GM19467 (cell line): ENCODE measurements at regions not wholly inside any gene's neighbourhood (a gene's known extent, or its start where the extent isn't known, plus 50 kb on each side); places are given as distances from the start of the nearest gene placed in this dataset.

ENCODE experiments used
- ATAC-seq: cut with Tn5 transposase; IDR thresholded peaks from one replicate; pipeline ENCODE4 v1.9.1; 2021; ENCODE audit warnings: mild to moderate bottlenecking, moderate library complexity; ENCODE audit not compliant: unreplicated experiment

DNA sequence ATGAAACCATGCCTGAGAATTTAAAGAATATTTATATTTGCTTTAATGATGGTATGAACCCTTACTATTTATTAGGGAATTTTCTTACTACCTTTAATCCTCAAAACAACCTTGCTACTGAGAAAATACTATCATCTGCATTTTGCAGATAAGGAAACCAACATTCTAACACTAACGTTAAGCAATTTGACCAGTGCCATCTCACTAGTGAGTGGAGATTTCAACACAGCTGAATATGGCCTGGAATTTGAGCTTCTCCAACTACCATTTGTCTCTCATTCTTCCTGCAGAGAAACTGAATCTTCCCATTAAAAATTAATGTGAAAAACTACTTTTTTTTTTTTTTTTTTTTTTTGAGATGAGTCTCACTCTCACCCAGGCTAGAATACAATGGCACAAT is 380.9 kb upstream of the SMIM31 start:
- no peak for ATAC-seq

GRCh38 chr4:164377277-164377676 is 376.7 kb upstream of the SMIM31 start:
- ATAC-seq: no peak

- no peak for ATAC-seq
Measured at GRCh38 chr4:164378361-164378760, 375.6 kb upstream of the SMIM31 start.

GRCh38 chr4:164379694-164380093 is 374.2 kb upstream of the SMIM31 start:
- ATAC-seq: no peak

- ATAC-seq: no peak
Measured at GRCh38 chr4:164381859-164382258, 372.1 kb upstream of the SMIM31 start.

DNA sequence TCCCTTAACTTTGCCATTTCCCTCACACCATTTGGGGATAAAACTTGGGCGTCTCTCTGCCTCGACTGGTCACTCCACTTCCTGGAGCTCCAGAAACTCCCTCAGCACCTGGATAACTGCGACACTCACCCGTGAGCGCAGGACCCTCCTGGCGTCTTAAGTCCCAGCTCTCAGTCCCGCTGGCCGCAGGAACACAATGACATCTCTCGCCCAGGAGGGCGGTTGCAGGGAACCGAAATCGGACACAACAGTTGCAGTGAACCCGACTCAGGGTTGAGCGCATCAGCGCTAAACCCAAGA is 370.9 kb upstream of the SMIM31 start:
- ATAC-seq: no peak

DNA sequence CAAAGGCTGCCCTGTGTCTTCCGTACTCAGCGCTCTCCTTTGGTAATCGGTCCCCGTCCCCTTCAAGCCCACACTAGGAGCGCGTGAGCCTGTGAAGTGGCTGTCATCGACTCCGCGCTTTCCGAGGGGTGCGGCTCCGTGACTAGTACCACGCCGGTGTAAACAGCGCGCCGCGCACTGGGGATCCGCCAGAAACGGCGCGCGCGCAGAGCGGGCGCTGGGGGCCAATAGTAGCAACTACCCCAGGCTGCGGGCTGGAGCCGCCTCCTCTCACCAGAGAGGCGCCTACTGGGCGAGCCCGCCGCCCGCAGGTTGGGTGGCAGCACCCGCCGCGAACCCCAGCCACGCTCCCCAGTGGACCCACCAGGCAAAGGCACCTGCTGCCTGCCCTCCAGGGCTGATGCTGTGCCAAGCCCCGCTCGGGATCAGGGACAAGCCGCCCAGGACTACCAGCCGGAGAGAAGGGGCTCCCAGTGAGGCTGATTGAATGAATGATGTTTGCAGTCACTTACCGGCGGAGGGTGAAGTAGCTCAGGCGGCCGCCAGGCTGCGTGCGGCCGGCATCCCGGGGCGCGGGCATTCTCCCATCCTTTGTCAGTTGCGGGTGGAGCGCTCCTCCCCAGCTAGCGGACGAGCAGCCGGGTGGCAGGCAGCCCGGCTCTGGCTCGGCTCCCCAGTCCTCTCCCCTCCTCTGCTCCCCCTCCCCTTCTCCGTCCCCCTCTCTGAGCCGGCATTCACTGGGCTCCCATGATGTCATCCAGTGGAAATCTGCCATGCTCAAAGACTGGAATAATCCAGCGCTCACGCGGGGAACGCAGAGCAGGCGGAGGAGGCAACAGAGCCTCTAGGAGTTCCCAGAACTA is 370.3 kb upstream of the SMIM31 start:
- no peak for ATAC-seq

- no peak for ATAC-seq
Measured at GRCh38 chr4:164384416-164384815, 369.5 kb upstream of the SMIM31 start.

- no peak for ATAC-seq
Measured at GRCh38 chr4:164396439-164396838, 357.5 kb upstream of the SMIM31 start.

DNA sequence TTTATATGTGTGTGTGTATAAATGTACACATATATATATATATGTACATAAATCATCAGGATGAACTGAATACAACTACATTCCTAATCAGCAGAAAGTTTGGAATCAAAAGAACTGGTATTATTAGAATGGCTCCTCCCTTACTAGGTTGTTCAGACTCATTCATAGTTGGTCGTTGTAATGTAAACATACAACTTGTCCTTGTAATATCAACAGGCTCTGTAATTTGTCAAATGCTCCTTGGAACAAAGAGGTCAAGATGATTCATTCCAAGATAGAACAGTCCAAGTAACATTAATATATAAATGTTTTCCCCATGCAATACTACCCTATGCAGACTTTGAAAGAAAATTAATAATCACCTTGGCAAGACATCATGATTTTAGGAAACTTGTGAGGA is 351.4 kb upstream of the SMIM31 start:
- ATAC-seq: no peak

DNA sequence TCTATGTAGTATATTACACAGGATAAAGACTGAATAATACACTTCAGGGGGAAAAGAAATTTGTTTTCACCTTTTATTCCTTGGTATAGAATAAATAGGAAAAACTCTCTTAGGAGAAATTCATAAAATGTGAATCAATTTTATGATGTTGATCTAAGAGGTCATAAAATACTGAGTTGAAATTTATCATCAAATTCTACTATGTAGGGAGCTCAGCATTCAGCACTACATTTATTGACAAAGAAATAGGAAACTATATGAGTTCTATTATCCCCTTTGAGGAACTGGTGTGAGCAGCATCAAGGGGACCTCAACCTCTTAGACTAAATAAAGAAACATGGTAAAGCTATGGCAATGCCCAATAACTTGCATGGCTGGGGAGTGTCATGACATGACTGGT is 348.2 kb upstream of the SMIM31 start:
- no peak for ATAC-seq

GRCh38 chr4:164408831-164409230 is 345.1 kb upstream of the SMIM31 start:
- ATAC-seq: no peak

DNA sequence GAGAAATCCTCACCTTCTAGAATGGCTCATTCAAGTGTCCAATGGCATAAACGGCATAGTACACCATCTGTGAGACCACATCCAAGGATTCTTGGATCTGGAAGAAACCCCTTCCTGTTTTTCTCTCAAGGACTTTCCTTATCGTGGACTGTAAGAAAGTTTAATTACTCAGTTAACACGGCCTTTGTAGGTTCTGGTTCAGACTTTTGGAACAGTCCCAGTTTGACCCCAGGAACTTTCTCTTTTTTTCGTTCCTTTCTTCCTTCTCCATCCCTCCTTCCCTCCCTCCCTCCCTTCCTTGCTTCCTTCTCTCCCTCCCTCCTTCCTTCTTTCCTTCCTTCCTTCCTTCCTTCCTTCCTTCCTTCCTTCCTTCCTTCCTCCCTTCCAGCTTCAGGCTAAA is 343.5 kb upstream of the SMIM31 start:
- ATAC-seq: no peak

GRCh38 chr4:164412246-164412645 is 341.7 kb upstream of the SMIM31 start:
- ATAC-seq: no peak

GRCh38 chr4:164413743-164414142 is 340.2 kb upstream of the SMIM31 start:
- ATAC-seq: no peak

GRCh38 chr4:164423819-164424218 is 330.1 kb upstream of the SMIM31 start:
- no peak for ATAC-seq

- ATAC-seq: no peak
Measured at GRCh38 chr4:164424846-164425245, 329.1 kb upstream of the SMIM31 start.

DNA sequence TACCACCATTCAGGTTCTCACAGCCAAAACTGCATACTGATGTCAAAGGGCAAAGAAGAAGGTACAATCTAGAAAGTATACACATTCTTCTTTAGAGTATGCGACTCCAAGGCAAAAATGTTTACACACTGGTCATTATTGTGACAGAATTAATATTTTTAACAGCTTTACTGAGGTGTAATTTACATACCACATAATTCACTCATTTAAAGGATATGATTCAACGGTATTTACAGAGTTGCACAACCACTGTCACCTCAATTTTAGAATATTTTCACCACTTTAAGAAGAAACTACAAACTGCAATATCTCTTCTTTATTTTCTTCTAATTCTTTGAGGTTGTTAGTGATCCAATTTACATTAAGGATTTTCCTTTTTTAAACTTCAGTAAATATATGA is 325.4 kb upstream of the SMIM31 start:
- no peak for ATAC-seq

- no peak for ATAC-seq
Measured at GRCh38 chr4:164438321-164438720, 315.6 kb upstream of the SMIM31 start.

DNA sequence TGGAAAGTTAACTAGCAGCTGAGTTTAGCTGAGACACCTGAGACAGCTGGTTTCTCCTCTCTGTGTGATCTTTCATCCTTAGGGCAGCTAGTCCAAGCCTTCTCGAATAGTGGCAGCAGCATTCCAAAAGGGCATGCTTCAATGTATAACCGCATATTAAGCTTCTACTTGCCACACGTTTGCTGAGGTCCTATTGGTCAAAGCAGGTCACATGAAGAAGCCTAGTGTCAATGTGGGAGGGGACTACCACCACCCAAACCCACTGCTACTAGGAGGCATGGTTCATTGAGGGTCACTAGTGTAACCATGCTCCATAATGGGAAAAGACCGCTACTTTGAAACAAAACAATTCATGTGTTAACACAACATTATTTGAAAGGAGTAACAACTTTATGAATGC is 314.9 kb upstream of the SMIM31 start:
- ATAC-seq: no peak

DNA sequence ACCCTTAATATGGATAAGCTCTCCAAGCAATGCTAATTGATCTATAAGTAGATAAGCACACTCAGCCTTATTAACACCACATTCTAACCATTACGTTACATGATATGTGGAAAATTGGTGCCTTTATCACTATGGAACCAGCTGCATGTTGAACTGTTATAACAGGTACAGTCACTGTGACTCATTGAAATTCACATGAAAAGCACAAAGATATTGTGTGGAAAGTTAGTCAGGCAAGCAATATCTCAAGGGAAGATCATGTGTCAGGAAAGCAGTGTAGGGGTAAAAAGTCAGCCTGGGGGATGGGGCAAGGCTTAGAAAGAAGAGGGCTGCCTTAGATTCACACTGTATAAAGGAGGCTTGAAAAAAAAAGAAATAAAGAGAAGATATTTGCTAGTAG is 313.7 kb upstream of the SMIM31 start:
- ATAC-seq: no peak

DNA sequence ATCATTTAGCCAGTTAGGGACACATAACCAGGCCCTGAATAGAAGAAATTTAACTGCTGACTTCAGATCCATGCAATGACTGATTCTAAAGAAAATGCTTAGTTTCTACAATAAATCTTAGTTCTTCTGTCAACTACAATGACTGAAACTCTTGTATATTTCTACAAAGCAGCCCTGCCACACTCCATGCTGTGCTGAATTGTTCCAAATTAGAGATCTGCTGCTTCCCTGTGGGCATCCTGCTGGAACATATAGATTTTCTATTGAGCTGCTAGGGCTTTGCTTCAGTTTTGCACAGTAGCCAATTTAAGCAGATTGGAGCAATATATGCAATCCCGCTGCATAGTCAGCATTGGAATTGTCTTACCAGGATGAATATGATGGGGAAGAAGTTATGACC is 312.8 kb upstream of the SMIM31 start:
- no peak for ATAC-seq

GRCh38 chr4:164442180-164442579 is 311.8 kb upstream of the SMIM31 start:
- no peak for ATAC-seq
